GM21737 (cell line): ENCODE measurements at regions not wholly inside any gene's neighbourhood (a gene's known extent, or its start where the extent isn't known, plus 50 kb on each side); places are given as distances from the start of the nearest gene placed in this dataset.

Experiments
- ATAC-seq: cut with Tn5 transposase; IDR thresholded peaks from one replicate; pipeline ENCODE4 v1.9.1; 2021; ENCODE audit warnings: mild to moderate bottlenecking, moderate library complexity; ENCODE audit not compliant: unreplicated experiment

DNA sequence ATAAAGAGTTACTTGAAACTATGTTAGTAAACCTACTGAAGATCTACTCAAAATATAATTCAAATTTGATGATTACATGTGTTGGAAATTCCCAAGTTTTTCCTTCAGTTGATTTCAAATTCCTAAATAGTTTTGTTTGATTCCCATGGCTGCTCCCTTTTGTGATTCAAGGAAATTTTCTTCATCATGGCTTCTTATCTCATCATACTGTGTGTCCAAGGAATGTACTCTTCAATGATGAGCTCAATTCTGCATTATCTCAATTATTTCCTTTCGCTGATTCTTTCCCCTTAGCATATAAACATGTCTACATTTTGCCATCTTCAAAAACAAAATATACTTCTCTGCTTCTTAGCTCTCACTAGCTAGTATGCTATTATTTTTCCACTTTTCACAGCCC, 460.4 kb upstream of the NAALADL2 start:
- no peak for ATAC-seq

DNA sequence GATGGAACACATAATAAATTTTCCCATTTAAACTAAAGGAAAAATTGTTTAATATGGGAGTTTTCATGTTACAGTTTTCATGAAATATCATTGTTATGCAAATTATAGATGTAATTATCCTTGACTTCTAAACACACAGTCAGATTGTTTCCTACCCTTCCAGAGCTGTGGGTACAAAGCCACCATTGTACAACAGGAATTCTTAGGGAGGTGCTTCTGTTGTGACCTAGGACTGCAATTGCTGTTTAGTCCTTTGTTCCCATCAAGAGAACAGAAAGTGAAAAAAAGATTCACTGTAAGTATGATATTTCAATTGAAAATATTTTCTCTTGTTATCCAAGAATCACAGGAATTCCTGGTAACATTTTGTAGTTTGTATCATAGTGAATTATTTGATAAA, 455.3 kb upstream of the NAALADL2 start:
- no peak for ATAC-seq

DNA sequence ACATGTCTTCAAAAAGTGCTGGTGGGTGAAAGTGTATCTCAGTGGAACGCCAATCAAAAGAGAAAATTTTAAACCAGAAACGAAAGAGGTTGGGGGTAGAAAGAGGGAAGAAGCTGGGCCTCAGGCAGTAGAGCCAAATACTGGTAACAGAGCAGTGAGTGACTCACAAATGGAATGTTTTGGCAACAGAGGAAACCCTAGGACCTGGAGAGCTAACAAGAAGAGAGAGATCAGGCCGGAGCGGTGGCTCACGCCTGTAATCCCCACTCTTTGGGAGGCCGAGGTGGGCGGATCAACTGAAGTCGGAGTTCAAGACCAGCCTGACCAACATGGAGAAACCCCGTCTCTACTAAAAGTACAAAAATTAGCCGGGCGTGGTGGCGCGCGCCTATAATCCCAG, 450.8 kb upstream of the NAALADL2 start:
- no peak for ATAC-seq

DNA sequence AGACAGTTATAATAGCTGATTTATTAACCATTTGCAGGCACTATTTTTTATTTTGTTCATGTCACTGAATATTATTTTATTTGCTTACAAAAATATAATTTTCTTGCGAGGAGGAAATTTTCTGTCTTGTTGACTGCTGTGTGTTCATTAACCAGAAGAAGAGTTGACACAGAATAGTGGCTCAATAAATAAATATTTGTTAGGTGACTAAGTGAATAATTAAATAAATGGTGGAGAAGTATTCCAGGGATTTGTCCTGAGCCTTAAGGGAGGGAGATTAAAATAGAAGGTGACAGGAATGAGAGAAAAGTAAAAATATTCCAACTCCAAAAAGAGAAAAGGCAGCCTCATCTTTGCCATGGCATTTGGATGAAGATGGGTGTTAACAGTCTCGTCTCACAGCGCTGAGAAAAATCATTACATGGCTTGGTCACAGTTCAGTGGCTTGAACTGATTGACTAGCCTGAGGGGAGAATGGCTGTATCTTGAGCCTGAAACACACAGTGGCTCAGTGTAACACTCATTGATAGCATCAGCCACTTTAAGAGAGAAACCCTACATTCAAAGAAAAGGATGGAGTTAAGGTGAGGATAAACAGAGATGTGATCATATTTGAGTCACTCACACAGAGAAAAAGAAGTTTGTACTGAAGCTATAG, 449.9 kb upstream of the NAALADL2 start:
- ATAC-seq, result no peak

DNA sequence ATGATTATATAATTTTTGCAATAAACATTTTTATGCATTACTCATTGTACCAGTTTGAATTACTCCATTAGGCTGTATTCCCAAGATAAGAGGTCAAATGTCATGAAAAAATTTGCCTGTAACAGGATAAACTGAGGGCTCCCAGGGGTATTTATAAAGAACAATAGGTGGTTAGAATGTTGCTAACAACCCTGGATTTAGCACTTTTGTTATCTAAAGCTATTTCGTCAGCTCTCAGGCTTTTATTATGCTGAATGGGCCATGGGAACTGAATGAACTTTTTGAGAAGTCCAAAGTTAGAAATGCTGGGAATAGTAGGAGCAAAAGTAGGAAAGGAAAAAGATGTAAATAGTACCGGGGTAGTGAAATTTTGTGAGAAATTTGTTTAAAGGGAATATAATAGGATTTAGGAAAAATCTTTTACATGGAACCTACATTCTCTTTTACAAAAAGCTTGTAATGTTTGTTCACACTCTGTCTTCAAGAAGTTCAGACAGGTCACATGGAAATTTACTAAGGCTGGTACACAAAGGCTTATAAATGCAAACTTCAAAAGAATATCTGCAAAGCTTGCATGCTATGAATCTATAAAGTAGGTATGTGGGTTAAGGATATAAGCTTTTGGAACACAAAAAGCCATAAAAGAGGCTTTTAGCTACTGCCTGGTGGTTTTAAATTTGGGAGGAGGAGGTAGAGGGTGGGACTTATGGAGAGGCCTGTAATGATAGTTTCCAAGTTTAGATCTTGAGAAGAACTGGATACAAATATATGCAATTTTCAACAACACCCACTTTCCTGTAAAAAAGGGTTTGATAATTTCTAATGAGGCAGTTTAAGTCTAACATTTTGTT, 445.8 kb upstream of the NAALADL2 start:
- no peak for ATAC-seq

DNA sequence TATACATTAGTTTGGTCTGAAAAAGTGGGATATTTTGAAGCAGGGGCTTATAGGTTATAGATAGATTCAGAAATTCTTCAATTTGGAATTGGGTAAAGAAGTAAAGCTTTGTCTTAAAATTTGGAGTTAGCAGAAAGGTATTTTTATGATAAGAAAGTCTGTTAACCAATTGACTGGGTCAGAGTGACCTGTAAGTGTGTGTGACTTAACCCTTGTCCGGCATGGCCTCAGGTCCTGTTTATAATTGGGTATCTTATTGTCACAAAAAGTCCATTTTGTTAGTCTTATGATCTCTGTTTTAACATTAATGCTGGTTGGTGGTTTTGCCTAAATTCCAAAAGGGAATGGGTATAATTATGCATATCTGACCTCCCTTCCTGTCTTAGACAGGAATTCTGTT, 444.2 kb upstream of the NAALADL2 start:
- no peak for ATAC-seq

DNA sequence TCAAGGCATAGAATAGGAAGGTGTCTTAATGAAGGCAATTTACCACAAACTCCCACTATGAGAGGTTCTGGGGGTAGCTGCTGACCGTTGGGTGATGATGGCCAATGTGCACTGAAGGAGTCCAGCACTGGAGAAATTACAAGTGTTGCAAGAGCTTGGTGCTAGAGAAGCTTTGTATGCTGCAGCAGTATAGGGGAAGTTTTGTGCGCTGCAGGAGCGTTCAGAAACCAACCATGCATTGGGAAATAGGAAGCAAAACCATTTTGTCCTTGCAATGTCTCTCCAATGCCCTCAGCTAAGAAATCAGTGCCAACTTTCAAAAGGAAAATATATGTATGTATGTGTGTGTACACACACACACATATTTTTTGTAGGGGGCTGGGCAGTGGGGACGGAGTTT, 441.6 kb upstream of the NAALADL2 start:
- ATAC-seq, result no peak

DNA sequence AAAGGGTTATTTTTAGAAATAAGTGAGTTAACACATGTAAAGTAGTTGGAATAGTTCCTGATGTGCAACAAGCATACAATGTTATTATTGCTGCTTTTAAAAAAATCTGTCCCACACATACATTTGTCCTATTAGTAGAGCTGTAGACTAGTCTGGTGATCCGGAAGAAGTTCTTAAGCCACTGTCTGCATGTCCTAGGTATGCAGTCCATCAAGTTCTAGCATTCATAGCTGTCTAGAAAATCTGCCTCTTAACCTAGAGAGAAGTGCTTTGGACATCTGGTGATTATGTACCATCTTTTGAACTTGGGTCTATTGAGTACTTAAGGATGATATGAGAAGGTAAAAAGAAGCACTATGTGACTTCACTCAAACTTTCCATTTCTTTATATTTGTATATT, 439.9 kb upstream of the NAALADL2 start:
- ATAC-seq, result no peak

DNA sequence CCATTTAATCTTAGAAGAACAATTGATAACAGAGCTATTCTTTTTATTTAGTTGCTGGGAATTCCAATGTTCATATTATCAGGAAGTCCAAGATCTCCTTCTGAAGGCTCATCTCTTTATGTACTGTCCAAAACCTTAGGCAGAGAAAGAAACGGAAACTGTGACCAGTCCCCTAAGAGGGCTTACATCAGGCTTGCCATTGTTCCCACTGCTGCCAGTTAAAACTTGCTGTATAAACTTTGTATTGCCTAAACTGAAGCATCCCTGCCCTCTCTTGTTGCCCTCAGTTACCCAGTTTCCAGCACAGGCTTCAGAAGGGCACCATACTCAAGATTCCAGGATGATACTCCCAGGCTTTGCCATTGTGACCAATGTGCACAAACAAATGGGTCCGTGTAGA, 435.2 kb upstream of the NAALADL2 start:
- ATAC-seq, result no peak

DNA sequence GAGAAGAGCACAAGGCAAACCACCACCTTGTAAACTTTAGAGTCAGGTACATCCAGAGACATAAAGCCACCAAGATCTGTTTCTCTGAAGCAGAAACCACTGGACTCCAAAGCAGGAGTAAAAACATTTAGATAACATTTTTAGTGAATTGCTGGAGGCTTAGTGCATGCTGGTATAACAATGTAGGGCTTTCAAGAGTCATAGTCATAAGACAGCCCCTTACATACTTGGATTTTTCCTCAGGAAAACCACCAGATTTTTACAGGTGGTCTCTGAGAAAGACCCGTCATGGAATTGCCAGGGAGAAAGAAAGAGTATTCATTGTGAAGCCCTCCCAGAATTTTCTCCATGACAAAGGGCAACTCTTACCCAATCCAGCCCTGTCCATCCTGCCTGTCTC, 434.5 kb upstream of the NAALADL2 start:
- no peak for ATAC-seq

DNA sequence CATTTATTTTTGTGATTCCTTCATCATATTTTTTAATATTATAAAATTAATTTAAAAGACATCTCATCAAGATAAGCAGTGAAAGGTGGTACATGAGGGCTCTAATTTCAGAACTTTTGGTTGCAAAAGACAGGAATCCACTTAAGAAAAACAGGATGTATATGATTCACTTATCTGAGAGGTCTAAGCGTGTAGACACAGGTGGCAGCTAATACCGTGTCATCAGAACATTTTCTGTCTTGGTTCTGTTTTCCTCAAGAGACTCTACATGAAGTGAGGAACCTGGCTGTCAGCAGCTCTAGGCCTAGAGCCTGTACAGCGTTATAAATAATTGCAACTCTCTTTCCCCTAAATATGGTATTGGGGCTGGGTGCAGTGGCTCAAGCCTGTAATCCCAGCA, 433.7 kb upstream of the NAALADL2 start:
- ATAC-seq, result no peak

DNA sequence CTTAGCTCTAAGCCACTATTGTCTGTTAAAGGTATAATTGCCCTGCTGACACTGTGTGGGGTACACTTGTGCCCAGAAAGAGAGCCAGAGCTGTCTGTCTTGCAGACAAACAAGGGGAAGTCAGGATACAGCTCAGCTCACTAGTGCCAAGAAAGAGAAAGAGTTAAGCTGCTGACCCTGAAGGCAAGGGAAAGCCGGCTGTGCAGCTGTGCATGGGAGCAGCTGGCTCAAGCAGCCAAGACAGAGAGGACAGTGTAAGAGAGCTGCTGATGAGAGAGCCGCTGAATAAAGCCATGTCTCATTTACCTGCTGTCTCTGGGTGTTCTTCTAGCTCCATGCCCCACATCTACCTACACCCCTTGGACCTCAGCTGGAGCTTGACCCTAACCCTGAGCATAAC, 428.1 kb upstream of the NAALADL2 start:
- no peak for ATAC-seq

DNA sequence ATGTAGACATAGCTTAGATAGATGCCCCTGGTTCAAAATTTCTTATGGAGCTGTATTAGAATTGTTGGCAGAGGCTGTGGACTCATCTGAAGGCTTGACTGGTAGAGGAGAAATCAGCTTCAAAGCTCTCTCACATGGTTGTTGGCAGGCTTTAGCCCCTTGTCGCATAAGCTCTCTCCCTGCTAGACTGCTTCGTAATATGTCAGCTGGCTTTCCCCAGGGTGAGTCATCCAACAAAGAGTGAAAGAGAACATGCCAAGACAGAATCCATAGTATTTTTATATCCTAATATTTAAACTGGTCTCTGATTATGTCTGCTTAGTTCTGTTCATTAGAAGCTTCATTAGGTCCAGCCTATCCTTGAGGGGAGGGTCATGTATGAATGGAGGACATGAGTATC, 427.4 kb upstream of the NAALADL2 start:
- ATAC-seq, result no peak

DNA sequence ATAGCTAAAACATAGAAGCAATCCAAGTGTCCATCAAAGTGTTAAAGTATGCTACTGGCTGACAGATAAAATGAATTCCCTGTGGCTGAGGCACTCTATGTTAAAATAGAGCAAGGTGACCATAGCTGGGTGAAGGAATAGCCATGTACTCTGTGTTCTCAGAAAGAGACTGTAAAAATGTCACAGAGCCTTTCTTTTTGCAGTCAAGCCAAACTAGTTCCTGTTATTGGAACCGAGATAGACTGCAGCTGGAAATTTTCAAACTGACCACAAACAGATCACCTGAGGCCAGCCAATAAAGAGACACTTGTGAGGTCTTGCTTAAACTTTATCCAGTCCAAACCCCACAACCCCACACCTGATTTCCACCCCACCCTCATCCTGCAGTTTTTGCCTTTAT, 422.8 kb upstream of the NAALADL2 start:
- ATAC-seq, result no peak

DNA sequence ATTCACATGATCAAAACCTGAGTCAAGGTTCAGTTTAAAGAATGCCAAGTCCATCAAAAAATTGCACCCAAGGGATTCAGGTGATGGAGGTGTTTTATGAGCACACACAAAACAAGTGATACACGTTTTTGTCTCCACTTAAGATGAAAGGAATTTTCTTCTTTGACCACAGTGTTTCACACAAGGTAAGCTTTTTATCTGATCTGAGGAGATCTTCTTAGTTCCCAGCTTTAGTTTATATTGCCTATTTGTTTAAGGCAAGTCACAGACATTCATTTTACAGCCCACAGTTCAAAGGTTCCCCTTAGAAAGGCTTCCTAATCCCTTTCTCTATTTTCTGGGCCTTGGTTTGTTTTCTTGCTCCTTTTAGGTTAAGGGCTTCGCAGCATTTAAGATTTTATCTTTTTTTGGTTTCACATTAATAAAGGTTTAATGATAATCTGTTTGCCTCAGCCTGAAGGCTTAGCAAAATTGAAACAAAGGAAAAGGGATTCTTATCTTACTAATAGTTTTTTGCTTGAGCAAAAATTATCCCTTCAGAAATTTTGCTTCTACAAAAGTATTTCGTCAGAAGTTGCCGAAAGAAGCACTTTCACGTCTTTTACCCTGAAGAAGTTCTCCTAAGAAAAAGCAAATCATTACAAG, 420.5 kb upstream of the NAALADL2 start:
- no peak for ATAC-seq

DNA sequence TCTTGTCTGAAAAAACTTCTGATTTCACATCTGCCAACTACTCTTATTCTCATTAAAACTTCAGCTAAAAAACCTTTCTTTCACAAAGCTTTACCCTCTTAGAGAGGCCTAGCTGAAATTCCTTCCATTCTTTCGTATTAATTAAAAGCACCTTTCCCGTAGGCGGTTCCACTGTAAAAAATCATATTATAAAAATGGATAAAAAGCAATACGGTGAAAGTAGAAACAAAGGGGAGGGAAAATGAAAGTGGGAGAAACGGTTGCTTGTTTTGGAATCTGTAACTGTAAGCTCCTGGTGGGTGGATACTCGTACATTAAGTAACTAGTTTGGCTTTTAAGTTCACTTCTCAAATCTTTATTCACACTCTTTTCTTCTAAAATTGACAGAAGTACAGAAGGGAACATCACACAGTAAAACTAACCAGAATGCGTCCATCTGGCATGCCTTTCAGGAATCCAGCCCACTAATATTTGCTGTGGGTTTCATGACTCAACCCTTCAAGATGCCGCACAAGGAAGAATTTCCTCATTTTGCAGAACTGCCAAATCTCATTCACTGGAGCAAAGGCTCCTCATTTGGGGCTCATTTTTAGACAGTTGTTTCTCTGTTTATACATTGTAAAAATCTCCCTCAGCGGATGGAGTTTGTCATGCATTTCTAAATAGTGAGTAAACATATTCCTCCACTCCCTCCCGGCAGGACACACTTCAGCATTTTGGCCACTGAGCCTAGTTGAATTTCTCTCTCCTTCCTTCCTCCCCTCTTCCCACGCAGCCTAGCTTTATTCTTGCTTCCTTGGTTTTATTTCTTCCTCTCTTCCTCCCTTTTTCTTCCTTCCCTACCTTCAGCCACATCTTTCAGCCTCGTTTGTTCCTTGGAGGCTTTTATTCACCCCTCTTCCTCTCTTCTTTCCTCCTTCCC, 419.5 kb upstream of the NAALADL2 start:
- ATAC-seq, result no peak

DNA sequence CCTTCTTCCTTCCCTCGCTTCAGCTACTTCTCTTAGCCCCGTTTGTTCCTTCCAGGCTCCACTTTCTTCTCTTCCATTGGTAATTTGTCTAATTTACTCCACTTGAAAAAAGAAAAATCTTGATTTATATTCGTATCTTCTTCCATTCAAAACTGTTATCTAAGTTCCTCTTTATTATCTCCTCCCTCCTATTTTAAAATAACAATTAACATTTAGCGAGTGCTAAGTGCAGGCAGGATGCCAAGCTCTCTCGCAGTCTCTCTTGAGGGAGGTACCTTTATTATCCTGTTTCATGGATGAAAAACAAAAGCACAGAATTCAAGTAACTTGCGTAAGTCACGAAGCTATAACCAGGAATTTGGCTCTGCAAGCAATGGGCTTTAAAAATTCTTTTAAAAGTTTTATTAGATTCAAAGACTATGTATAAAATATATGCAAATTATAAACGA, 418.9 kb upstream of the NAALADL2 start:
- no peak for ATAC-seq

DNA sequence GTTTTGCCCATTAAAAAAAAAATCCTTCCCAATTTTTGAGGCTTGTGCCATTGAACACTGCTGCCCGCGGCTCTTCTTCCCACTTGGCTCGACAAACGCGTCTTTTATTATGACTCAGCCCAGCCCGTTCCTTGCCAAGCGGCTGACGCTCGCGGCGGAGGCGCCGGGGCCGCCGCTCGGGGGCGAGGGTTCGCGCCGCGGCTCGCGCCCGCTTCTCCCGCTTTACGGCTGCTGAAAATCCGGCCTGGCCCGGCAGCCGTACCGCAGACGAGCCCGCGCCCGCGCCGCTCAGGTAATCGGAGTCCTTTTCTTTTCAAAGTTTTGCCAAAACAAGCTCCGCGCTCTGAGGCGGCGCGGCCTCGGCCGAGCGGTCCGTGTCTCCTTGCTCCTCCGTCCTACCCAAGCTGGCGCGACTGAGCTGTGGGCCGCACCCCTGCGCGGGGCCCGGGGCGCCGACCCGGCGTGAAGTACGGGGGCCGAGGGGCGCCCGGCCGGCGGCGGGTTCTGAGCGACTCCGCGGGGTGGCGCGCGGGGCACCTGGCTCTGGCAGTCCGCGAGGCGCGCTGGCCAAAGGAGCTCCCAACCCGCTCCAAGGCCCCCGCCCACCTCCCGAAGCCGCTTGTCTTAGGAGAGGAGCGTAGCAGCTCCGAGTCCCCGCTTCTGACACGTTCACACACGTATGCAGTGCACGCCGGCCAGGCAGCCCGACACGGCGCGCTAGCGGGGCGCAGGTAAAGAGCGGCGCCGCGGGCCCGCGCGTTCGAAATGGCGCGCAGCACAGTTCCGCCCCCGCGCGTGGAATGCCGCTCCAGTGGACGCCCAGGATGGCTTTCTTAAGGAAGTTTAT, 418.2 kb upstream of the NAALADL2 start:
- peak; percentile 60 for ATAC-seq

DNA sequence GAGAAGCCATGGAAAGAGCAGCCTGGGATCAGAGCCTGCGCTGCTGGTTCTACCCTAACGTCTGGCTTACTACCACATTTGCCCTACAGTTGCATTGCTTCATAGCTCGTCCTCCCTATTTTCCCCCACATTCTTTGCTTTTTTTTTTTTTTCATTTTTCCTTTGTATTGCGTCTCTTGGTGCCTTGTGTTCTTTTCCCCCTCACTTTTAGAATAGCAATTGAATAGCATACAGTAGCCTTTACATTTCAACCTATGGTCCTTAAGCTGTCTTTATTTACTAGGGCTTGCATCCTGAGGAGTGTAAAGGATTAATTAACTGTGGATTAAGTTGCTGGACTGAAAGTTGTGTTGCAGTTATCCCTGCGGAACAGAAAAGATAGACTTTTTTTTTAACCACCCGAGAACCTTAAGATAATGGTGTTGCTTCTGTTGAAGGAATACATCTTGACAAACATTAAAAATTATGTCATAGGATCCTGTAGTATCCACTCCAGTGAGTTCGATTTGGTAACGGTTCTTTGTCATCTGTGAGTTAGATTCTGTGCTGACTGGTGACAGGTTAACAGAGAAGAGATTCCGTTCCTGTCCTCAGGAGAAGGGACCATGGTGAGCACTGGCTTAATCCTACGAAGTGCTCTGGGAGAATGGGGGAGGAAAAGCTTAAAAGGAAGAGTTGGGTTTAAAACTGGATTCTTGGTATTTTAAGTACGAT, 417.4 kb upstream of the NAALADL2 start:
- no peak for ATAC-seq
